CD4-positive, alpha-beta memory T cell (primary cell): ENCODE measurements at regions not wholly inside any gene's neighbourhood (a gene's known extent, or its start where the extent isn't known, plus 50 kb on each side); places are given as distances from the start of the nearest gene placed in this dataset.
"Not testable (repeated sequence)": the region's sequence is repeated elsewhere in the genome, so short reads cannot be mapped to it uniquely, and the experiment has no call there.

Experiments
- CTCF ChIA-PET: fragments of 350-600 bp; sonication (Branson Sonifier 250); formaldehyde crosslinking; loops from one replicate; lab custom pipeline; 2021; ENCODE audit warnings: inconsistent platforms; ENCODE audit not compliant: partially characterized antibody; lab: Charles Lee
- POLR2A ChIA-PET: fragments of 350-600 bp; sonication (Branson Sonifier 250); formaldehyde crosslinking; loops from one replicate; lab custom pipeline; 2021; ENCODE audit not compliant: partially characterized antibody; lab: Charles Lee
- DNase-seq, 5 donors: peaks; one replicate each; pipeline versions ENCODE4 v3.0.0 to v3.0.0-alpha.2; 2020 to 2022; ENCODE audit warnings: mixed read lengths in 1 of 5
- H3K27ac ChIP-seq: one replicate; pipeline ENCODE4 v1.7.0; 2013; ENCODE audit warnings: low read depth, low read length
- H3K27me3 ChIP-seq: 2 replicates; pipeline ENCODE4 v1.7.0; 2013; ENCODE audit warnings: mild to moderate bottlenecking, low read length, moderate library complexity; ENCODE audit not compliant: insufficient read depth
- H3K36me3 ChIP-seq: 2 replicates; pipeline ENCODE4 v1.7.0; 2013; ENCODE audit warnings: mild to moderate bottlenecking, low read length, moderate library complexity; ENCODE audit not compliant: insufficient read depth
- H3K4me1 ChIP-seq: 2 replicates; pipeline ENCODE4 v1.7.0; 2013; ENCODE audit warnings: mild to moderate bottlenecking, low read length, moderate library complexity; ENCODE audit not compliant: insufficient read depth
- H3K4me3 ChIP-seq, 2 donors: one replicate each; pipeline ENCODE4 v1.7.0; 2013; ENCODE audit warnings: low read length in 2 of 2, mild to moderate bottlenecking in 1 of 2
- H3K9me3 ChIP-seq, 2 donors: one replicate each; pipeline ENCODE4 v1.7.0; 2013; ENCODE audit warnings: low read length in 2 of 2, control low read depth in 1 of 2; ENCODE audit not compliant: control insufficient read depth in 1 of 2
- H3K27ac Mint-ChIP-seq, 7 donors: one replicate each; pipeline ENCODE4 v1.8.0; 2020 to 2021; ENCODE audit warnings: mixed read lengths in 7 of 7, mild to moderate bottlenecking in 6 of 7, inconsistent platforms in 3 of 7, moderate library complexity in 3 of 7
- H3K27me3 Mint-ChIP-seq, 2 donors: one replicate each; pipeline ENCODE4 v1.8.0; 2020 to 2021; ENCODE audit warnings: mixed read lengths in 2 of 2
- H3K36me3 Mint-ChIP-seq, 2 donors: one replicate each; pipeline ENCODE4 v1.8.0; 2020 to 2021; ENCODE audit warnings: mixed read lengths in 2 of 2, inconsistent platforms in 1 of 2, mild to moderate bottlenecking in 1 of 2
- H3K4me1 Mint-ChIP-seq, 4 donors: one replicate each; pipeline ENCODE4 v1.8.0; 2020 to 2021; ENCODE audit warnings: mixed read lengths in 4 of 4, mild to moderate bottlenecking in 1 of 4
- H3K4me3 Mint-ChIP-seq, 8 donors: one replicate each; pipeline ENCODE4 v1.8.0; 2020 to 2021; ENCODE audit warnings: mixed read lengths in 8 of 8, mild to moderate bottlenecking in 7 of 8, moderate library complexity in 6 of 8, inconsistent platforms in 3 of 8
- H3K9me3 Mint-ChIP-seq, 8 donors: one replicate each; pipeline ENCODE4 v1.8.0; 2020 to 2021; ENCODE audit warnings: mixed read lengths in 8 of 8, mild to moderate bottlenecking in 5 of 8, inconsistent platforms in 3 of 8, moderate library complexity in 1 of 8
- intact Hi-C: fragments of 100-400 bp; cut with micrococcal nuclease; formaldehyde crosslinking; loops from one replicate; pipeline ENCODE4 v1.15.1; 2023

DNA sequence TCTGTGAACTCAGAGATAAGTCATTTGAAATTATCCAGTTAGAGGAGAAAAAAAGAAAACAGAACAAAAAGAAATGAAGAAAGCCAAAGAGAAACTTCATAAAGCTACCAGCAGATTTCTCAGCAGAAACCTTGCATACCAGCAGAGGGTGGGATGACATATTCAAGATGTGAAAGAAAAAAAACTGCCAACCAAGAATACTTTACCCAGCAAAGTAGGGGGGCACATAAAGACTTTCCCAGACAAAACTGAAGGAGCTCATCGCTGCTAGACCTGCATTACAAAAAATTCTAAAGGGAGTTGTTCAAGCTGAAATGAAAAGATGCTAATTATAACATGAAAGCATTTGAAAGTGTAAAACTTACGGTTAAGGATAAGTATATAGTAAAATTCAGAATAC, 246.3 kb downstream of the FNDC1 start:
- CTCF ChIA-PET, result no interaction called here
- POLR2A ChIA-PET, result no interaction called here
- Histone ChIP-seq H3K4me1 (no peaks in the 10 kb centered on the region), H3K27ac (no peak overlapping the region), H3K4me3 (no peak overlapping the region), H3K27me3 (no peaks in the 10 kb centered on the region), H3K36me3 (no peaks in the 10 kb centered on the region), H3K9me3 (no peaks in the 10 kb centered on the region)
- Mint-ChIP-seq H3K27me3 (peaks cover 3 to 8% of the 10 kb centered on the region in 2 donors), H3K4me3 (no peak overlapping the region), H3K4me1 (no peaks in the 10 kb centered on the region), H3K27ac (no peak overlapping the region), H3K9me3 (peaks cover 2 to 41% (median 18%) of the 10 kb centered on the region in 8 donors), H3K36me3 (no peaks in the 10 kb centered on the region)
- intact Hi-C loops, result no loop called here
- DNase-seq, result no peak

DNA sequence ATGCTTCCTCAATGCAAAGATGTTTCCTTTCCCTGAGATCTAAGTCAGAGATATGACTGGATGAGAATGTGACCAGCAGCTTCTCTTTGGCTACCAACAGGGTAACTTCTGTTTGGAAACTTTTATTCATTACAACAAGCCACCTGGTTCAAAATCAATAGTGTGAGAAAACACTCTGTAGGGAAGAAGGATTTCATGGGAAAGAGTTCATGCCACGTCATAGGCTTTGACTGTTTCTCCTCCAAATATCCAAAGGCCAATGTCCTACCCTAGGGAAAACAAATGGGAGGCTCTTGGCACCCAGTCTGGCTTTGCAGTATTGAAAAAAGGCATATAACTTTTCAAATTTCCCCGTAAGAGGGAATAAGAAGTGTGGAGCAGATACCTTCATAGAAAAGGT, 245.5 kb downstream of the FNDC1 start:
- intact Hi-C loops, result no loop called here
- no peaks in the 10 kb centered on the region for H3K27me3 ChIP-seq

DNA sequence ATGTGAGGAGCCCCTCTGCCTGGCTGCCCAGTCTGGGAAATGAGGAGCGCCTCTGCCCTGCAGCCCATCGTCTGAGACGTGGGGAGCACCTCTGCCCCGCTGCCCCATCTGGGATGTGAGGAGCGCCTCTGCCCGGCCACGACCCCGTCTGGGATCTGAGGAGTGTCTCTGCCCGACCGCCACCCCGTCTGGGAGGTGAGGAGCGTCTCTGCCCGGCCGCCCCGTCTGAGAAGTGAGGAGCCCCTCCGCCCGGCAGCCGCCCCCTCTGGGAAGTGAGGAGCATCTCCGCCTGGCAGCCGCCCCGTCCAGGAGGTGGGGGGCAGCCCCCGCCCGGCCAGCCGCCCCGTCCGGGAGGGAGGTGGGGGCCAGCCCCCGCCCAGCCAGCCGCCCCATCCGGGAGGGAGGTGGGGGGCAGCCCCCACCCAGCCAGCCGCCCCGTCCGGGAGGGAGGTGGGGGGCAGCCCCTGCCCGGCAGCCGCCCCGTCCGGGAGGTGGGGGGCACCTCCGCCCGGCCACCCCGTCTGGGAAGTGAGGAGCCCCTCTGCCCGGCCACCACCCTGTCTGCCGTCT, 238.1 kb downstream of the FNDC1 start:
- CTCF ChIA-PET, H3K27me3 ChIP-seq, H3K4me3 Mint-ChIP-seq, H3K9me3 ChIP-seq, H3K4me1 Mint-ChIP-seq, POLR2A ChIA-PET, H3K36me3 Mint-ChIP-seq, intact Hi-C loops, H3K4me1 ChIP-seq, H3K4me3 ChIP-seq, H3K27ac Mint-ChIP-seq, H3K36me3 ChIP-seq, H3K27ac ChIP-seq, DNase-seq, H3K27me3 Mint-ChIP-seq: not testable (repeated sequence)
- peaks cover 0 to 13% (median 5%) of the 10 kb centered on the region in 8 donors for H3K9me3 Mint-ChIP-seq

More for the DNA sequence above, 245.5 kb downstream of the FNDC1 start:
- no peak overlapping the region for H3K27ac Mint-ChIP-seq
- ChIA-PET CTCF (no interaction called here), POLR2A (no interaction called here)
- H3K27ac ChIP-seq, result no peak overlapping the region
- no peaks in the 10 kb centered on the region for H3K9me3 ChIP-seq
- no peaks in the 10 kb centered on the region for H3K36me3 ChIP-seq
- DNase-seq, result no peak
- peaks cover 2 to 41% (median 18%) of the 10 kb centered on the region in 8 donors for H3K9me3 Mint-ChIP-seq
- H3K4me3 ChIP-seq, result no peak overlapping the region
- H3K27me3 Mint-ChIP-seq, result peaks cover 2 to 6% of the 10 kb centered on the region in 2 donors
- H3K4me3 Mint-ChIP-seq, result no peak overlapping the region
- H3K36me3 Mint-ChIP-seq, result no peaks in the 10 kb centered on the region
- no peaks in the 10 kb centered on the region for H3K4me1 ChIP-seq
- H3K4me1 Mint-ChIP-seq, result no peaks in the 10 kb centered on the region

DNA sequence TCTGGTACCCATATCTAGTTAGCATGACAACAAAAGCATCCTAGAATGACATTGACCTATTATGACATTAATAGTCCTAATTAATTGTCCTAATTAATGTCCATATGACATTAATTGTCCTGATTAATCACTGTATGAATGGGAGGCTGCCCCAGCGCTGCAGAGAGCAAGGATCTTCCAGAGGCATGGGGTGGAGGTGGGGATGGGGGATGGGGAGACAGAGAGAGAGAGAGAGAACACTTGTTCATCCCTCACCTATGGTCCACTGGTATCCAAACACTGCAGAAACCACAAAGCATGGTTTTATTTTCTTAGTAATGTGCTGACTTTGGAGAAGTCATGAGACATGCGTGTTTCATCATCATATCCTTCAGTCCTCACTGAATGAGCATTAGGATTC, 235.1 kb downstream of the FNDC1 start:
- Mint-ChIP-seq H3K36me3 (no peaks in the 10 kb centered on the region), H3K9me3 (peaks cover 0 to 11% (median 5%) of the 10 kb centered on the region in 8 donors), H3K27ac (no peak overlapping the region), H3K4me3 (no peak overlapping the region), H3K27me3 (peaks cover 2 to 4% of the 10 kb centered on the region in 2 donors), H3K4me1 (no peaks in the 10 kb centered on the region)
- no peak overlapping the region for H3K27ac ChIP-seq
- no peaks in the 10 kb centered on the region for H3K36me3 ChIP-seq
- POLR2A ChIA-PET, result no interaction called here
- H3K9me3 ChIP-seq, result no peaks in the 10 kb centered on the region
- intact Hi-C loops, result no loop called here
- DNase-seq, result no peak
- no peak overlapping the region for H3K4me3 ChIP-seq
- no peaks in the 10 kb centered on the region for H3K4me1 ChIP-seq
- no peaks in the 10 kb centered on the region for H3K27me3 ChIP-seq
- CTCF ChIA-PET, result no interaction called here

DNA sequence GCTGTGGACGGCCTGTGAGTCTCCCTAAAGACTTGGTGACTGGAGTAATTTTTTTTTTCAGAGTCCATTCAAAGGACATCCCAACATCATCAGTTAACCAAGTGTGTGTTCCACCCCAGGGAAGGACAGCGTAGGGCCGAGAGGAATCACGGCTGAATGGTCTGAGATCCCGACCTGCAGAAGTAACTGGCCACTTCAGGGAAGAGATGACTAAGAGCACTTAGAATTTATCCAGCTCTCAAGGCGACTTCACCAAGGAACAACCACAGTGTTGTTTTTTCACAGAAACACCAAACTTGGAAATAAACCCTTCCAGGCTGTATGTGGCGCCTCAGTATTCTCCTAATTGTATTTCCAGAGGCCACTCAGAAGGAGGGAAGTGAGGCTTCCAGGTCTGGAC, 231.6 kb downstream of the FNDC1 start:
- peaks cover 2 to 7% of the 10 kb centered on the region in 2 donors for H3K27me3 Mint-ChIP-seq
- H3K4me1 Mint-ChIP-seq, result no peaks in the 10 kb centered on the region
- Histone ChIP-seq H3K9me3 (no peaks in the 10 kb centered on the region), H3K27ac (no peak overlapping the region), H3K4me3 (no peak overlapping the region), H3K27me3 (no peaks in the 10 kb centered on the region), H3K4me1 (no peaks in the 10 kb centered on the region), H3K36me3 (no peaks in the 10 kb centered on the region)
- CTCF ChIA-PET, result no interaction called here
- no peak overlapping the region for H3K4me3 Mint-ChIP-seq
- POLR2A ChIA-PET, result no interaction called here
- H3K36me3 Mint-ChIP-seq, result no peaks in the 10 kb centered on the region
- H3K27ac Mint-ChIP-seq, result no peak overlapping the region
- no peak for DNase-seq
- H3K9me3 Mint-ChIP-seq, result peaks cover 0 to 6% (median 0%) of the 10 kb centered on the region in 8 donors
- intact Hi-C loops, result no loop called here

GRCh38 chr6:159399751-159400221, 230.6 kb downstream of the FNDC1 start:
- Mint-ChIP-seq H3K4me1 (no peaks in the 10 kb centered on the region), H3K36me3 (no peaks in the 10 kb centered on the region), H3K27ac (no peak overlapping the region), H3K27me3 (peaks cover 7 to 8% of the 10 kb centered on the region in 2 donors), H3K9me3 (peaks cover 0 to 9% (median 0%) of the 10 kb centered on the region in 8 donors), H3K4me3 (no peak overlapping the region)
- no peaks in the 10 kb centered on the region for H3K9me3 ChIP-seq
- no peak overlapping the region for H3K4me3 ChIP-seq
- POLR2A ChIA-PET, result no interaction called here
- H3K27me3 ChIP-seq, result no peaks in the 10 kb centered on the region
- H3K36me3 ChIP-seq, result no peaks in the 10 kb centered on the region
- intact Hi-C loops, result no loop called here
- CTCF ChIA-PET, result no interaction called here
- DNase-seq, result no peak
- no peaks in the 10 kb centered on the region for H3K4me1 ChIP-seq
- H3K27ac ChIP-seq, result no peak overlapping the region

- ChIA-PET CTCF (no interaction called here), POLR2A (no interaction called here)
- no peak overlapping the region for H3K27ac ChIP-seq
- intact Hi-C loops, result no loop called here
- no peaks in the 10 kb centered on the region for H3K36me3 ChIP-seq
- H3K4me3 ChIP-seq, result no peak overlapping the region
- H3K27me3 ChIP-seq, result no peaks in the 10 kb centered on the region
- DNase-seq, result no peak
- H3K27ac Mint-ChIP-seq, result no peak overlapping the region
- no peaks in the 10 kb centered on the region for H3K4me1 ChIP-seq
- no peak overlapping the region for H3K4me3 Mint-ChIP-seq
- no peaks in the 10 kb centered on the region for H3K4me1 Mint-ChIP-seq
- H3K36me3 Mint-ChIP-seq, result no peaks in the 10 kb centered on the region
- no peaks in the 10 kb centered on the region for H3K9me3 ChIP-seq
- H3K27me3 Mint-ChIP-seq, result peaks cover 11 to 14% of the 10 kb centered on the region in 2 donors
- peaks cover 0 to 6% (median under 1%) of the 10 kb centered on the region in 8 donors for H3K9me3 Mint-ChIP-seq
Observed at GRCh38 chr6:159398633-159399032, 229.4 kb downstream of the FNDC1 start.
